Loucy (cell line): ENCODE measurements at regions not wholly inside any gene's neighbourhood (a gene's known extent, or its start where the extent isn't known, plus 50 kb on each side); places are given as distances from the start of the nearest gene placed in this dataset.

ENCODE experiments used
- H2AFZ ChIP-seq: fragments of 200-600 bp; sonication (generic); 2 replicates; pipeline ENCODE4 v1.6.0; 2016; ENCODE audit warnings: antibody characterized with exemption, mild to moderate bottlenecking, low read length, moderate library complexity
- H3F3A ChIP-seq: fragments of 200-600 bp; 2 replicates; pipeline ENCODE4 v1.6.0; 2016; ENCODE audit warnings: antibody characterized with exemption, low read depth, mild to moderate bottlenecking
- H3K27me3 ChIP-seq: fragments of 200-600 bp; sonication (generic); 2 replicates; pipeline ENCODE4 v1.6.1; 2014; ENCODE audit warnings: low read length, mild to moderate bottlenecking; ENCODE audit not compliant: insufficient read depth, poor library complexity, severe bottlenecking
- H3K36me3 ChIP-seq: fragments of 200-600 bp; sonication (generic); 2 replicates; pipeline ENCODE4 v1.6.1; 2016; ENCODE audit warnings: low read length; ENCODE audit not compliant: insufficient read depth
- H3K4me1 ChIP-seq: fragments of 200-600 bp; sonication (generic); 2 replicates; pipeline ENCODE4 v1.5.1; 2014; ENCODE audit warnings: low read length, mild to moderate bottlenecking; ENCODE audit not compliant: insufficient read depth, poor library complexity, severe bottlenecking
- H3K4me2 ChIP-seq: fragments of 200-600 bp; sonication (generic); 2 replicates; pipeline ENCODE4 v1.6.0; 2014; ENCODE audit warnings: antibody characterized with exemption, low read length, low read depth, mild to moderate bottlenecking; ENCODE audit not compliant: poor library complexity, severe bottlenecking
- H3K4me3 ChIP-seq: fragments of 200-600 bp; sonication (generic); 2 replicates; pipeline ENCODE4 v1.5.1; 2014; ENCODE audit warnings: low read length, mild to moderate bottlenecking, mixed read lengths; ENCODE audit not compliant: poor library complexity, severe bottlenecking
- H3K79me2 ChIP-seq: fragments of 200-600 bp; sonication (generic); 2 replicates; pipeline ENCODE4 v1.6.1; 2014; ENCODE audit warnings: low read length; ENCODE audit not compliant: insufficient read depth
- H3K9ac ChIP-seq: fragments of 200-600 bp; sonication (generic); 2 replicates; pipeline ENCODE4 v1.6.0; 2014; ENCODE audit warnings: mild to moderate bottlenecking, low read depth, low read length, moderate library complexity; ENCODE audit not compliant: poor library complexity, severe bottlenecking
- H3K9me2 ChIP-seq: fragments of 200-600 bp; sonication (generic); replicated peaks from 2 replicates; pipeline ENCODE4 v1.6.1; 2016; ENCODE audit warnings: low read depth, low read length, mixed read lengths
- H3K9me3 ChIP-seq: fragments of 200-600 bp; sonication (generic); 2 replicates; pipeline ENCODE4 v1.6.1; 2014; ENCODE audit warnings: mild to moderate bottlenecking, antibody characterized with exemption, low read length, low read depth; ENCODE audit not compliant: insufficient read depth
- H4K20me1 ChIP-seq: fragments of 200-600 bp; sonication (generic); 2 replicates; pipeline ENCODE4 v1.6.0; 2014; ENCODE audit warnings: antibody characterized with exemption, low read length, mild to moderate bottlenecking; ENCODE audit not compliant: insufficient read depth, poor library complexity, severe bottlenecking
- CTCF ChIP-seq: fragments of 200-600 bp; sonication (generic); conservative IDR thresholded peaks from 2 replicates; pipeline ENCODE4 v1.5.1; 2014; ENCODE audit warnings: mild to moderate bottlenecking, antibody characterized with exemption, low read length
- EZH2phosphoT487 ChIP-seq: fragments of 200-600 bp; IDR thresholded peaks from 2 replicates; pipeline ENCODE4 v1.6.1; 2018; ENCODE audit warnings: antibody characterized with exemption, mild to moderate bottlenecking, moderate library complexity, borderline replicate concordance

- no peaks in the 10 kb centered on the region for H3K79me2 ChIP-seq
- H3K4me3 ChIP-seq, result no peak overlapping the region
- TF ChIP-seq EZH2phosphoT487, result no peak
- TF ChIP-seq CTCF, result no peak
- H3K9ac ChIP-seq, result no peak overlapping the region
- H3F3A ChIP-seq, result no peaks in the 10 kb centered on the region
- no peaks in the 10 kb centered on the region for H3K36me3 ChIP-seq
- H4K20me1 ChIP-seq, result no peaks in the 10 kb centered on the region
- H3K4me1 ChIP-seq, result no peaks in the 10 kb centered on the region
- H3K27me3 ChIP-seq, result no peaks in the 10 kb centered on the region
- no peak overlapping the region for H3K4me2 ChIP-seq
- no peak overlapping the region for H2AFZ ChIP-seq
- H3K9me3 ChIP-seq, result no peaks in the 10 kb centered on the region
- no peaks in the 10 kb centered on the region for H3K9me2 ChIP-seq
These were observed 235.7 kb downstream of the BUD13 start for GRCh38 chr11:116537121-116537520.

- Histone ChIP-seq H3K4me3 (no peak overlapping the region), H3K27me3 (no peaks in the 10 kb centered on the region), H4K20me1 (no peaks in the 10 kb centered on the region), H3K79me2 (no peaks in the 10 kb centered on the region), H3K9me3 (no peaks in the 10 kb centered on the region), H3K4me2 (no peak overlapping the region), H3F3A (no peaks in the 10 kb centered on the region), H3K9me2 (no peaks in the 10 kb centered on the region), H3K4me1 (no peaks in the 10 kb centered on the region), H3K9ac (no peak overlapping the region), H3K36me3 (no peaks in the 10 kb centered on the region), H2AFZ (no peak overlapping the region)
- TF ChIP-seq CTCF (no peak), EZH2phosphoT487 (no peak)
These were observed 236.4 kb downstream of the BUD13 start for GRCh38 chr11:116536416-116536815.

- Histone ChIP-seq H4K20me1 (no peaks in the 10 kb centered on the region), H3K4me1 (no peaks in the 10 kb centered on the region), H3K4me3 (no peak overlapping the region), H3K4me2 (no peak overlapping the region), H2AFZ (no peak overlapping the region), H3K9me2 (no peaks in the 10 kb centered on the region), H3F3A (no peaks in the 10 kb centered on the region), H3K36me3 (no peaks in the 10 kb centered on the region), H3K9me3 (no peaks in the 10 kb centered on the region), H3K9ac (no peak overlapping the region), H3K79me2 (no peaks in the 10 kb centered on the region), H3K27me3 (no peaks in the 10 kb centered on the region)
- no peak for TF ChIP-seq EZH2phosphoT487
- no peak for TF ChIP-seq CTCF
These were observed 236.8 kb downstream of the BUD13 start for GRCh38 chr11:116535994-116536393.
